GM12892 (cell line): ENCODE measurements at regions not wholly inside any gene's neighbourhood (a gene's known extent, or its start where the extent isn't known, plus 50 kb on each side); places are given as distances from the start of the nearest gene placed in this dataset.

ENCODE experiments used
- POLR2A ChIP-seq: IDR thresholded peaks from 2 replicates; pipeline ENCODE4 v1.6.1; 2011; ENCODE audit warnings: low read depth, low read length, control low read depth
- POLR2AphosphoS5 ChIP-seq: IDR thresholded peaks from 2 replicates; pipeline ENCODE4 v1.6.1; 2011; ENCODE audit warnings: low read depth, low read length, control low read depth
- TAF1 ChIP-seq: IDR thresholded peaks from 2 replicates; pipeline ENCODE4 v1.6.1; 2011; ENCODE audit warnings: low read depth, mild to moderate bottlenecking, control low read depth, low read length, borderline replicate concordance

DNA sequence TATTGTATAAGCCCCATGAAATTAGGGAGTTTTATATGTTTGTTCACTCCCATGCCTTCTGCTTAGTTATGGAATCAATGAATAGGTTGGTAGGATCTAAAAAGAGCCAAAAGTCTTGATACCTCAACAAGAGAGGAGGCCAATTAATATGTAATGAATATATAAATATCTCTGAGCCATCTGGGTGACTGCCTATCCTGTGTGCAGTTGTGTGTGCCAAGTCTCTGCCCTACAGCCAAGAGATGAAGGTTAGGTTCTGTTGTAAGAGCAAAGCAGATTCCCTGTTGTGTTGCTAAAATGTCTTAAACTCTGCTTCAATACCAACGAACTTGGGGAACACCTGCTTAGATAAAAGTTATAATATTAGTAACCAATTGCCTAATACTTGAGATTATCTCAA is 61.8 kb upstream of the GORAB start:
- TF ChIP-seq POLR2AphosphoS5 (no peak), POLR2A (no peak), TAF1 (no peak)
